Bronchial epithelial cell (primary cell): ENCODE measurements at regions not wholly inside any gene's neighbourhood (a gene's known extent, or its start where the extent isn't known, plus 50 kb on each side); places are given as distances from the start of the nearest gene placed in this dataset.
"Not testable (repeated sequence)": the region's sequence is repeated elsewhere in the genome, so short reads cannot be mapped to it uniquely, and the experiment has no call there.

ENCODE experiments used
- DNase-seq: peaks from one replicate; pipeline ENCODE4 v3.0.0-alpha.2; 2010; ENCODE audit warnings: low read depth
- FAIRE-seq: peaks from 2 replicates; lab custom pipeline; 2011; peaks lifted over from hg19 to GRCh38; lab: Jason Lieb, UNC
- H3K27me3 ChIP-seq: 2 replicates; pipeline ENCODE4 v1.5.1; 2011; ENCODE audit warnings: low read length; ENCODE audit not compliant: control insufficient read depth, insufficient read depth
- H3K36me3 ChIP-seq: 2 replicates; pipeline ENCODE4 v1.5.1; 2011; ENCODE audit warnings: low read length; ENCODE audit not compliant: control insufficient read depth, insufficient read depth
- H3K4me3 ChIP-seq: 2 replicates; pipeline ENCODE4 v1.5.1; 2011; ENCODE audit warnings: mild to moderate bottlenecking, low read depth, low read length, control low read depth
- TF ChIP-seq, protein P1 (sequence below): IDR thresholded peaks from 2 replicates; pipeline ENCODE4 v1.5.1; 2011; ENCODE audit warnings: mild to moderate bottlenecking, moderate library complexity, low read length, control low read depth, inconsistent platforms; ENCODE audit not compliant: insufficient read depth, severe bottlenecking

- no peak for FAIRE-seq
- Histone ChIP-seq H3K27me3 (no peaks in the 10 kb centered on the region), H3K4me3 (no peak overlapping the region), H3K36me3 (no peaks in the 10 kb centered on the region)
- peak; percentile 51 for DNase-seq
- TF ChIP-seq, protein P1, sequence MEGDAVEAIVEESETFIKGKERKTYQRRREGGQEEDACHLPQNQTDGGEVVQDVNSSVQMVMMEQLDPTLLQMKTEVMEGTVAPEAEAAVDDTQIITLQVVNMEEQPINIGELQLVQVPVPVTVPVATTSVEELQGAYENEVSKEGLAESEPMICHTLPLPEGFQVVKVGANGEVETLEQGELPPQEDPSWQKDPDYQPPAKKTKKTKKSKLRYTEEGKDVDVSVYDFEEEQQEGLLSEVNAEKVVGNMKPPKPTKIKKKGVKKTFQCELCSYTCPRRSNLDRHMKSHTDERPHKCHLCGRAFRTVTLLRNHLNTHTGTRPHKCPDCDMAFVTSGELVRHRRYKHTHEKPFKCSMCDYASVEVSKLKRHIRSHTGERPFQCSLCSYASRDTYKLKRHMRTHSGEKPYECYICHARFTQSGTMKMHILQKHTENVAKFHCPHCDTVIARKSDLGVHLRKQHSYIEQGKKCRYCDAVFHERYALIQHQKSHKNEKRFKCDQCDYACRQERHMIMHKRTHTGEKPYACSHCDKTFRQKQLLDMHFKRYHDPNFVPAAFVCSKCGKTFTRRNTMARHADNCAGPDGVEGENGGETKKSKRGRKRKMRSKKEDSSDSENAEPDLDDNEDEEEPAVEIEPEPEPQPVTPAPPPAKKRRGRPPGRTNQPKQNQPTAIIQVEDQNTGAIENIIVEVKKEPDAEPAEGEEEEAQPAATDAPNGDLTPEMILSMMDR = no peak
Measured at GRCh38 chr4:147289181-147289580, 191.7 kb upstream of the EDNRA start.

DNA sequence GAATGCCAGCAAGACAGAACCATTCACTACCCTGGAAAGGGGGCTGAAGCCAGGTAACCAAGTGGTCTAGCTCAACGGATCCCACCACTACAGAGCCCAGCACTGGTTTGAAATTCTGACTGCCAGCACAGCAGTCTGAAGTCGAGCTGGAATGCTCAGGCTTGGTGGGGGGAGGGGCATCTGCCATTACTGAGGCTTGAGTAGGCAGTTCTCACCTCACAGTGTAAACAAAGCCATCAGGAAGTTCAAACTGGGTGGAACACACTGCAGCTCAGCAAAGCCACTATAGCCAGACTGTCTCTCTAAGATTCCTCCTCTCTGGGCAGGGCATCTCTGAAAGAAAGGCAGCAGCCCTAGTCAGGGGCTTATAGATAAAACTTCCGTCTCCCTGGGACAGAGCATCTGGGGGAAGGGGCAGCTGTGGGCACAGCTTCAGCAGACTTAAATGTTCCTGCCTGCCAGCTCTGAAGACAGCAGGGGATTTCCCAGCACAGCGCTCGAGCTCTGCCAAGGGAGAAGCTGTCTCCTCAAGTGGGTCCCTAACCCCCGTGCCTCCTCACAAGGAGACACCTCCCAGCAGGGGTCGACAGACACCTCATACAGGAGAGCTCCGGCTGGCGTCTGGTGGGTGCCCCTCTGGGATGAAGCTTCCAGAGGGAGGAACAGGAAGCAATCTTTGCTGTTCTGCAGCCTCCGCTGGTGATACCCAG, 188.1 kb upstream of the EDNRA start:
- not testable (repeated sequence) for H3K4me3 ChIP-seq, FAIRE-seq, H3K36me3 ChIP-seq, H3K27me3 ChIP-seq
- peak; percentile 78 for DNase-seq

DNA sequence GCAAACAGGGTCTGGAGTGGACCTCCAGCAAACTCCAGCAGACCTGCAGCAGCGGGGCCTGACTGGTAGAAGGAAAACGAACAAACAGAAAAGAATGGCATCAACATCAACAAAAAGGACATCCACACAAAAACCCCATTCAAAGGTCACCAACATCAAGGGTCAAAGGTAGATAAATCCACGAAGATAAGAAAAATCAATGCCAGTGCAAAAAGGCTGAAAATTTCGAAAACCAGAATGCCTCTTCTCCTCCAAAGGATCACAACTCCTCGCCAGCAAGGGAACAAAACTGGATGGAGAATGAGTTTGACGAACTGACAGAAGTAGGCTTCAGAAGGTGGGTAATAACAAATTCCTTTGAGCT, 187.6 kb upstream of the EDNRA start:
- not testable (repeated sequence) for H3K4me3 ChIP-seq, H3K36me3 ChIP-seq, DNase-seq, FAIRE-seq, H3K27me3 ChIP-seq

DNA sequence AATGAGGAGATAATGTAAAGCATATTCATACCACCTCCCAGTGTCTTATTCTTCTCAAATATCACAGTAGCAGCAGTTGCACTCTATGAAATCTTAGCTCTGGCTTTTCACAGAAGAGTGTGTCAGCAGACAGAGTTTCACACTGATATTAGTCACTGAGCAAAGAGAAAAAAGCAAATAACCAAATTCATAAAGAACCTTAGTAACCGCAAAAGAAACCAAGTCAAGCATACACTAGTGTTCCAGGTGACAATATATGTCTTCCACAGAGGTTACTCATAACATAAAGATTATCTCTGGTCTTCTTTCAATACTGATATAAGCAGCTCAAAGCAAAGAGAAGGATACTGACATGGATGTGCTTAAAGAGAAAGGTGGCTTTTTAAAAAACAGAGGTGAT, 181.7 kb upstream of the EDNRA start:
- Histone ChIP-seq H3K27me3 (no peaks in the 10 kb centered on the region), H3K4me3 (no peak overlapping the region), H3K36me3 (no peaks in the 10 kb centered on the region)
- FAIRE-seq (no peak), DNase-seq (peak; percentile 90)
- TF ChIP-seq, protein P1 = no peak

DNA sequence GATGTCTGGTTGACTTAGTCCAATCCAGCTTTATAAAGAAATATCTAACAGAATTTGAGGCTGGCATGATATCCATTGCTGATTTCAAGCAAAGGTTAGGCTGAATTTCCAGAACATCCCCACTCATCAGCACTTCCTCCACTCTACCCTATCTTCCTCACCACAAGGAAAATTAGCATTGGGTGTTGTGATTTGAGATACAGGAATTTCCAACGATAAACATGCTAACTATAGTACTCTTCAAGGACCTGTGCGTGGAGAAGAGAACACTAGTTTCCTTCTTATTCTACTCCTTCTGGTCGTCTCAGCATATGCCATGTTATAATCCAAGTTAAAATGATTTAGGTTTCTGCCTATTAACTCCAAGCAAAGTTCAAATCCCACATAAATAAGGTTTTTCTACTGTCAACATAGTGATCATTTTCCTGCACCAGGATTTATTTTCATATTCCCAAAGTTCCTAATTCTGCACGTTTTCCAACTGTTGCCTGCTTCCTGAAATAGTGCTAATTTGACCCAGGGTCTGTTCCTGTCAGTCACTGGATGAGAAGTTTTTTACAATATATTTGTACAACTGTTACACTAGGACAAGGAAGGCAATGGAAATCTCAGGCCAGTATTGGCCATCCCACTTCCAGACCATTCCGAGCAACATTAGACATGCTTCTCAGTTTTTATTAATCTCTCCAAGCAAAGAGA, 177.6 kb upstream of the EDNRA start:
- FAIRE-seq (no peak), DNase-seq (no peak)
- Histone ChIP-seq H3K36me3 (no peaks in the 10 kb centered on the region), H3K27me3 (no peaks in the 10 kb centered on the region), H3K4me3 (no peak overlapping the region)
- TF ChIP-seq, protein P1 = no peak

DNA sequence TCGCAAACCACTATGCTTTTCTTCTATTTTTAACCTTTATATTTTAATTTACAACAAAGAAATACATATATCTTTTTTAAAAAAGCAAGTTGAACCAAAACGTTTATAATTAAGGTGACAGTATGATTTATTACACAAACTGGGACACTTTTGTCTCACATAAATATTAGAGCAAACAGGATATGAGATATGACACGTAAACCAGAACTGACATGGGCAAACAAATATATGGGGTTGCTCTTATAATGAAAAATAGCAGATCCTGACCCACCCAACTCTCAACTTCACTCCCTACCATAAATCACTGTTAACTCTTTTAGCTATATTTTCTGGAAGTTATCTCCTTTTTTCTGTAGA, 177.0 kb upstream of the EDNRA start:
- Histone ChIP-seq H3K27me3 (no peaks in the 10 kb centered on the region), H3K4me3 (no peak overlapping the region), H3K36me3 (no peaks in the 10 kb centered on the region)
- DNase-seq = no peak
- TF ChIP-seq, protein P1 = no peak
- no peak for FAIRE-seq
